MCF 10A (cell line): ENCODE measurements at regions not wholly inside any gene's neighbourhood (a gene's known extent, or its start where the extent isn't known, plus 50 kb on each side); places are given as distances from the start of the nearest gene placed in this dataset.

Source experiments
- BruUV-seq: library from RNA; stranded (reverse); fragments of 400-500 nt; replicated peaks from 2 replicates; lab custom pipeline; 2021; lab: Mats Ljungman, UMichigan
- CTCF ChIA-PET: fragments of 300-600 bp; sonication (Branson Sonifier 250); formaldehyde crosslinking; extraction: SDS; loops from one replicate; lab custom pipeline; 2021; ENCODE audit warnings: antibody characterized with exemption, inconsistent platforms; lab: Yijun Ruan, JAX
- POLR2A ChIA-PET: fragments of 300-600, 350-650 bp; sonication (Branson Sonifier 250); formaldehyde crosslinking; extraction: SDS; loops from one replicate; lab custom pipeline; 2020; ENCODE audit warnings: antibody characterized with exemption, inconsistent platforms; lab: Yijun Ruan, JAX
- DNase-seq: peaks from one replicate; pipeline ENCODE4 v3.0.0-alpha.2; 2018; ENCODE audit not compliant: unreplicated experiment
- H3K27ac Mint-ChIP-seq: one replicate; pipeline ENCODE4 v1.8.0; 2022; ENCODE audit warnings: mild to moderate bottlenecking, low read depth, mixed read lengths; ENCODE audit not compliant: unreplicated experiment
- H3K27me3 Mint-ChIP-seq: one replicate; pipeline ENCODE4 v1.8.0; 2022; ENCODE audit warnings: mixed read lengths; ENCODE audit not compliant: insufficient read depth, unreplicated experiment
- H3K36me3 Mint-ChIP-seq: one replicate; pipeline ENCODE4 v1.8.0; 2022; ENCODE audit warnings: mild to moderate bottlenecking, moderate library complexity, mixed read lengths; ENCODE audit not compliant: insufficient read depth, unreplicated experiment
- H3K4me1 Mint-ChIP-seq: one replicate; pipeline ENCODE4 v1.8.0; 2022; ENCODE audit warnings: mixed read lengths; ENCODE audit not compliant: insufficient read depth, unreplicated experiment
- H3K4me3 Mint-ChIP-seq: one replicate; pipeline ENCODE4 v1.8.0; 2022; ENCODE audit warnings: mild to moderate bottlenecking, moderate library complexity, mixed read lengths; ENCODE audit not compliant: unreplicated experiment
- H3K9me3 Mint-ChIP-seq: one replicate; pipeline ENCODE4 v1.8.0; 2022; ENCODE audit warnings: mixed read lengths; ENCODE audit not compliant: unreplicated experiment
- intact Hi-C: fragments of 100-400 bp; cut with micrococcal nuclease; formaldehyde crosslinking; loops from 2 replicates; pipeline ENCODE4 v1.14.1; 2022
- TF ChIP-seq, protein P1 (sequence below): fragments of 200-600 bp; IDR thresholded peaks from one replicate; pipeline ENCODE4 v1.8.0; 2022; ENCODE audit warnings: antibody characterized with exemption, mild to moderate bottlenecking; ENCODE audit not compliant: unreplicated experiment

DNA sequence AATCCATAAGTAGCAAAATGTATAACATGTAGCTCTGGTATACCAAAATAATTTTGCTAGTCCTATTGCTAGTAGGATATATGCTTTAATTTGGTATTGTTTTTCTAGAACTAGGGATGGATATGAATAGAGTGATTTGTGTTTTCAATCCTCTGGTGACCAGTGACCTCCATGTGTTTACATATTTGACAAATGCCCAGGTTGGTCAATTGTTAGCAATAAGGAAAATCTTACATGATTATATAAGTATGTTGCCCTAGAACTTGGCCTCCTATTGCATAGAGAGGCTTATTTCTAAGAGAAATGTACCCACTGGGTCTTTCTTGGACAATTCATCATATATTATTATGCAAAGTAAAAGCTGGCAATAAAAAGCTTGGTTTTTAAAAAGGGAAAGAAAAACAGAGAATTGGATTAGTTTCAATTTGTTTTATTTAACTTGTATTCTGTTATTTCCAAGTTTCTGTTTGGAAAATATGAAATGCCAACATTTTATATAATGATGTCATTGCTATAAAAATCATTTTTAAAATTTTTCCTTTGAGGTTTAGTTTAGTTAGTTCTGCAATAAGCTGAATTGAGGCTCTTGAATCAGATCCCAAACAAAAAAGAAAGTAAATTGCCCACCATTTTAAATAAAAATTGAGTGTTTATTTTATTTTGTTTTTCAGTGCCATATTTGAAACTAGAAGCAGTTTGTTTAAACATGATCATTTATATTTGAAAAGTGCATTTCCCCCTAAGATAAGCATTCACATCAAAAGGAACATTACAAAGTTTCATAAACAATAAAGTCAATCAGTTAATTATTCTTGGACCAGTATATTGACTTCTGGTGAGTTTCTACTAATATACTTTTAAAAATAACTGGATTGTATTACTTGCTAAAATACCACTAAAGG is 210.9 kb downstream of the ZC3H11B start:
- BruUV-seq = no TSS peak
- POLR2A ChIA-PET = no interaction called here

DNA sequence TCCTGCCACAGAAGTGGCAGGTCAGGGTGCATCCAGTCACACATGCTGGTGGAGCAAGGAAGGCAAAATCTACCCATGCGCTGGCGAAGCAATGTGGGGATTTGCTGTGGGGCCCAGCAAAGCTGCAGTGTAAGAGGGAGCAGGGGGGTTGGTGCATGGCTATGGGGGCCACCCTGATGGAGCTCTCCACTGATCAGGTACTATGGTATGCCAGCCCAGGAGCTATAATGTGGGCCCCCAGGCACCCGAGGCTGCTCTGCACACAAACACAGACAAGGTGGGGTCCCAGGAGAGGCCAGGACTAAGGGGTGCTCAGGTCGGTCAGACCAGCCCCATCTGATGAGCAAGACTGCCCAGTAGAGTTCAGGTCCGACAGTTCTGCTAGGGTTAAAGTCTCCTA is 213.5 kb downstream of the ZC3H11B start:
- no peak overlapping the region for H3K4me3 Mint-ChIP-seq
- peaks cover 25% of the 10 kb centered on the region for H3K9me3 Mint-ChIP-seq
- no peaks in the 10 kb centered on the region for H3K4me1 Mint-ChIP-seq
- no peaks in the 10 kb centered on the region for H3K36me3 Mint-ChIP-seq
- no peak overlapping the region for H3K27ac Mint-ChIP-seq
- POLR2A ChIA-PET = no interaction called here
- peaks cover 24% of the 10 kb centered on the region for H3K27me3 Mint-ChIP-seq
- BruUV-seq = no TSS peak
- no peak for DNase-seq
- CTCF ChIA-PET = interaction anchor here (0.5 to 1.8 kb wide), 4 partner anchors 14 to 1148 kb away, joined by 3 to 17 read pairs (median 3); no protein-coding TSS in a partner anchor
- TF ChIP-seq, protein P1, sequence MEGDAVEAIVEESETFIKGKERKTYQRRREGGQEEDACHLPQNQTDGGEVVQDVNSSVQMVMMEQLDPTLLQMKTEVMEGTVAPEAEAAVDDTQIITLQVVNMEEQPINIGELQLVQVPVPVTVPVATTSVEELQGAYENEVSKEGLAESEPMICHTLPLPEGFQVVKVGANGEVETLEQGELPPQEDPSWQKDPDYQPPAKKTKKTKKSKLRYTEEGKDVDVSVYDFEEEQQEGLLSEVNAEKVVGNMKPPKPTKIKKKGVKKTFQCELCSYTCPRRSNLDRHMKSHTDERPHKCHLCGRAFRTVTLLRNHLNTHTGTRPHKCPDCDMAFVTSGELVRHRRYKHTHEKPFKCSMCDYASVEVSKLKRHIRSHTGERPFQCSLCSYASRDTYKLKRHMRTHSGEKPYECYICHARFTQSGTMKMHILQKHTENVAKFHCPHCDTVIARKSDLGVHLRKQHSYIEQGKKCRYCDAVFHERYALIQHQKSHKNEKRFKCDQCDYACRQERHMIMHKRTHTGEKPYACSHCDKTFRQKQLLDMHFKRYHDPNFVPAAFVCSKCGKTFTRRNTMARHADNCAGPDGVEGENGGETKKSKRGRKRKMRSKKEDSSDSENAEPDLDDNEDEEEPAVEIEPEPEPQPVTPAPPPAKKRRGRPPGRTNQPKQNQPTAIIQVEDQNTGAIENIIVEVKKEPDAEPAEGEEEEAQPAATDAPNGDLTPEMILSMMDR = no peak
- intact Hi-C loops = no loop called here

More for the DNA sequence above, 210.9 kb downstream of the ZC3H11B start:
- no peak for DNase-seq
- CTCF ChIA-PET = interaction anchor here (0.6 to 3.1 kb wide), 6 partner anchors 16 to 1102 kb away, joined by 3 to 15 read pairs (median 3); no protein-coding TSS in a partner anchor
- Mint-ChIP-seq H3K4me3 (no peak overlapping the region), H3K27ac (no peak overlapping the region), H3K4me1 (no peaks in the 10 kb centered on the region), H3K9me3 (peaks cover 15% of the 10 kb centered on the region), H3K36me3 (no peaks in the 10 kb centered on the region), H3K27me3 (peaks cover 30% of the 10 kb centered on the region)
- intact Hi-C loops = no loop called here
- TF ChIP-seq, protein P1 = no peak

DNA sequence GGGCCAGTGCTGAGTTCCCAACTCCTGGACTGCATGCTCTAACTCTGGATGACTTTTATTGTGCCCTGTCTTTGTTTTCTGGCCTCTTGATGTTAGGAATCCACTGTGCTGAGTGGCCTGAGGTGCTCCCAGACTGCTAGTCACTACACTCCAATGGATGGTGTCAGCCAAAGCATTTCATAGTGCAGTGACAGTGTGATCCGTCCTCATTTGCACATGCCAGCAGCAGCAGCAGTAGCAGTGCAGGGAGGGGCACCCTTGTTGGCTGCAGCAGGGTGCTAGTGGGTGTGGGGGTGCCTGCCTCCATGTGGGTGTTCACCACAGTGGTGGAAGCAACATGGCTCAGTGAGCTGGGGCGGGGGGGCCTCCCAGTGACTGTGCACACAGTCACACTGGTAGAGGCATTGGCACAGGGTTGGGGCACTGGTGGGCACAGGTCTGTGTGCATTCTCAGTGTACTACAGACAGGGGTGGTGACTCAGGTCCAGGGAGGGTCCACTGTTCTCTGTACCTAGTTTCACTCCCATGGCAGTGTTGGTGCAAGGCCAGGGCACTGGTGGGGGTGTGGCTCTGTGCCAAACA is 214.0 kb downstream of the ZC3H11B start:
- BruUV-seq = no TSS peak
- H3K4me3 Mint-ChIP-seq = no peak overlapping the region
- intact Hi-C loops = no loop called here
- TF ChIP-seq, protein P1 = no peak
- peaks cover 19% of the 10 kb centered on the region for H3K27me3 Mint-ChIP-seq
- H3K9me3 Mint-ChIP-seq = peaks cover 25% of the 10 kb centered on the region
- H3K36me3 Mint-ChIP-seq = no peaks in the 10 kb centered on the region
- ChIA-PET CTCF (interaction anchor here (0.5 to 2.0 kb wide), 4 partner anchors 13 to 36 kb away, joined by 3 to 17 read pairs (median 6); no protein-coding TSS in a partner anchor), POLR2A (no interaction called here)
- no peaks in the 10 kb centered on the region for H3K4me1 Mint-ChIP-seq
- no peak for DNase-seq
- no peak overlapping the region for H3K27ac Mint-ChIP-seq

DNA sequence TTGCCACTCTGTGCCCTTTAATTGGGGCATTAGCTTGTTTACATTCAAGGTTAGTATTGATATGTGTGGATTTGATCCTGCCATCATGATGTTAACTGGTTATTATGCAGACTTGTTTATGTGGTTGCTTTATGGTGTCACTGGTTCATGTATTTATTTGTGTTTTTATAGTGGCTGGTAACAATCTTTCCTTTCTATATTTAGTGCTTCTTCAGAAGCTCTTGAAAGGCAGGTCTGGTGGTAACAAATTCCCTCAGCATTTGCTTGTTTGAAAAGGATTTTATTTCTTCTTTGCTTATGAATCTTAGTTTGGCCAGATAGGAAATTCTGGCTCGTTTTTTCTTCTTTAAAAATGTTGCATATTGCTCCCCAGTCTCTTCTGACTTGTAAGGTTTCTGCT is 215.4 kb downstream of the ZC3H11B start:
- no peak for DNase-seq
- H3K4me1 Mint-ChIP-seq = no peaks in the 10 kb centered on the region
- POLR2A ChIA-PET = interaction anchor here (0.8 to 1.3 kb wide), 3 partner anchors 14 to 223 kb away, joined by 3 to 4 read pairs (median 3); partner anchors contain the start of gene LYPLAL1
- no peak overlapping the region for H3K27ac Mint-ChIP-seq
- H3K27me3 Mint-ChIP-seq = peaks cover 5% of the 10 kb centered on the region
- no TSS peak for BruUV-seq
- intact Hi-C loops = no loop called here
- CTCF ChIA-PET = interaction anchor here (0.5 to 2.0 kb wide), 5 partner anchors 12 to 1882 kb away, joined by 3 to 9 read pairs (median 4); no protein-coding TSS in a partner anchor
- H3K4me3 Mint-ChIP-seq = no peak overlapping the region
- TF ChIP-seq, protein P1 = no peak
- peaks cover 25% of the 10 kb centered on the region for H3K9me3 Mint-ChIP-seq
- no peaks in the 10 kb centered on the region for H3K36me3 Mint-ChIP-seq
